GM12892 (cell line): ENCODE measurements at regions not wholly inside any gene's neighbourhood (a gene's known extent, or its start where the extent isn't known, plus 50 kb on each side); places are given as distances from the start of the nearest gene placed in this dataset.

Source experiments
- POLR2A ChIP-seq: IDR thresholded peaks from 2 replicates; pipeline ENCODE4 v1.6.1; 2011; ENCODE audit warnings: low read depth, low read length, control low read depth
- POLR2AphosphoS5 ChIP-seq: IDR thresholded peaks from 2 replicates; pipeline ENCODE4 v1.6.1; 2011; ENCODE audit warnings: low read depth, low read length, control low read depth
- TAF1 ChIP-seq: IDR thresholded peaks from 2 replicates; pipeline ENCODE4 v1.6.1; 2011; ENCODE audit warnings: low read depth, mild to moderate bottlenecking, control low read depth, low read length, borderline replicate concordance

- TF ChIP-seq POLR2A (no peak; the same call in 1 of the 2 replicates), POLR2AphosphoS5 (no peak), TAF1 (no peak)
These were observed 157.4 kb upstream of the ZNF217 start for GRCh38 chr20:53750827-53751619.
